CD4-positive, alpha-beta T cell treated with Interleukin-4 for 4 hours (primary cell): ENCODE measurements at regions not wholly inside any gene's neighbourhood (a gene's known extent, or its start where the extent isn't known, plus 50 kb on each side); places are given as distances from the start of the nearest gene placed in this dataset.

Source experiments
- DNase-seq: peaks from one replicate; pipeline ENCODE4 v3.0.0-alpha.2; 2020

GRCh38 chr2:224325941-224326340 lies 76.0 kb downstream of the FAM124B start:
- DNase-seq, result no peak

DNA sequence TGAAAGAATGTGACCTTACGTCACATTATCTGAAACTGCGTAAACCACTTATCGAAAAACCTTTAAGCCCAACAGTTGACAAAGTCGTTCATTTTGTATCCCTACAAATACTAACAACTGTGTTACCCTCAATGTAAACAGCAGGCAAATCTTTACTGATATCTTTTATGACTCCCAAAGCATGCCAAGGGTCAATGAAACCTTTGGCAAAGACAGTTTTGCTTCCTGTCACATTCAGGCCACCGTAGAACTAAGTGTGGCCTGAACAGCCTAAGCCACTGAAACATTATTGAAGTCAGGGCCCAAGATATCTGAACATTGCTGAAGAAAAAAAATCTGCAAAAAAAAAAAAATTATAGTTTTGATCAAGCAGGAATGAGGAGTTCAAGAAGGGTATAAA lies 77.3 kb downstream of the FAM124B start:
- no peak for DNase-seq

- no peak for DNase-seq
Observed at GRCh38 chr2:224320660-224321059, 81.2 kb downstream of the FAM124B start.

- DNase-seq, result no peak
Observed at GRCh38 chr2:224319750-224320149, 82.2 kb downstream of the FAM124B start.

GRCh38 chr2:224312741-224313140 lies 89.2 kb downstream of the FAM124B start:
- no peak for DNase-seq

DNA sequence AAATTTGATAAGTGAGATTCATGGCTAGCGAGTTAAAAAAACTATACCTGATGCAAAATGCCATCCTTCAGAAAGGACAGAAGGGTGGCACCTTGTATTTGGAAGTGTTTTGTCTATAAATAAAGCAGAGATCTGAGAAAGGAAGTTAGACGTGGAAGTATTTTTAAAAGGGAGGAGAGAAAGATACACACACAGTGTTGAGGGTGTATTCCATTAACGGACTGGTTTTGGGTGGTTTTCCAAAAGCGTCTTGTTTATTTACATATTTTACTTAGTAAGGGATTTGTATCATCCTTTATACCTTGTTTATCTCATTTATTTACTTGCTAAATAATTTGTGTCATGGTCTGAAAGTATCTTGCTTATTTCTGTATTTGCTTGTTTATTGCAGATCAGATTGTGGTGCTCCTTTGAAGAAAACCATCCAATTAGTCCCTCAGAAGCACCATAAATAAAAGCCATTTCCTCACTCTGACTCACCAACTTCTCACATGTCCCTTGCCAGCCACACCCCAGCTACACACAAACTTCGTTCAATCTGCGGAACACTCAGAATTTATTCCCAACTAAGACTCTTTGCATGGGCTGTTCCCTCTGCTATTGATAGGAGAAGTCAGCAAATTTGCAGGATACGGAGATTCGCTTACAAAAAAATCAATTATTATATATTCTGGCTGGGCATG lies 90.8 kb downstream of the FAM124B start:
- DNase-seq, result no peak

DNA sequence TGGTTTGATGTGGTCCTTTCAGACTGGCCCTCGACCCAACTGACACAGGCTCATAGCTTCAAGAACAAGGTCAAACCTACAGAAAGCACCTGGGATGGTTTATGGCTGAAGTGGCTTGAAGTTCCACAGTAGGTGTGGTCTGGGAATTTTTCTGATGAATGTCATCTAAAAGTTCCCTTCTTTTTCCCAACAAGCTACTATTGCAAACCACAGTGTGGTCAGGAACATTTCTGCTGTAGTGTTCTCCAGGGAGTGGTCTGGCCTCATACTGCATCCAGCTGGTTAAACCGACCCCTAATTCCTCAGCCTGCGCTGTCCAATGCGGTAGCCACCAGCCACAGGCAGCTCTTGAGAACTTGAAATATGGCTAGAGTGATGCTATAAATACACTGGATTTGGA lies 92.7 kb downstream of the FAM124B start:
- DNase-seq, result no peak

DNA sequence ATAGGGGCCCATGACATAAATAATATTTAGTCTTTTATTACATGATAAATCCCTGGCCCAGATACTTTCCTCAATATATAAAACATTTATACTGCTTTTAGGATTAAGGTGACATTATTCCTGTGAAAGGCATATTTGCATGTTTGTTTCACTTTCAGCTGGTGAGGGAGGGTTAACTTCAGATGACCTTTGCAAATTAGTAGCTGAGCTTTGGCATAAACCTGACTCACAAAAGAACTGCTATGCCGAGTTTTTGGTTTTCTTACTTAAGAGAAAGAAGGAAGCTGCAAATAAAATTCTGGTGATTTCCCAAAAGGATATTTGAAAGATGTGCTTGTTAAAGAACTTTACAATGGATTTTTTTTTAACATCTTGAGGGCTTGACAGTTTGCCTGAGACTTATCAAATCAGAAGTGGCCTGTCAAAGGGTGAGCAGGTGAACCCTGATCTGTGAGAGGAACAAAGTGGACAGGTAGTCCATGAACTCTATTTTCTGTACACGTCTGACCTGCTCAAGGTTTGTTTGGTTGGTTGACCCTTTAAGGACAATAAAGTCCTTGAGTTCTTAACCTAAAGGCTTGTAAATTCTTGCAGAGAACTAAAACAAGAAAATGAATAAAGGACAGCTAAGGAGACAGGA lies 93.5 kb downstream of the FAM124B start:
- no peak for DNase-seq

GRCh38 chr2:224302952-224303351 lies 99.0 kb downstream of the FAM124B start:
- no peak for DNase-seq

DNA sequence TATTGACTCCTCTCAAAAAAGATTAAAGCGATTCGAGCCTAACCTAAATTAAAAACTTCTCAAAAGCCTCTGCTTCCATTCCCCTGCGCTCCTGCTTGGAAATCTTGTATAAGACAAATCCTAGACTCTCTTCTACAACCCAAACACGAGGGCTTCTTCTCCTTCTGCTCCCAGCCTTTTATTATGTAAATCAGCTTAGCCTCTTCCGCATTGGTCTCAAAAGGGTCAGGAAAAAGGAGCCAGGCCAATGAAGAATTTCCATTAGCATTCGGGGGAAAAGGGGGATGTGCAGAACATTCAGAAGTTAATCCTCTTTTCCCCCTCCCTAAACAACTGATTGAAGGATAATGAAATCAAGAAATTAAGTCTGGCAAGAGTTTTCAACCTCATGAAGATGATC lies 107.9 kb downstream of the FAM124B start:
- DNase-seq, result no peak

GRCh38 chr2:224287531-224287930 lies 114.4 kb downstream of the FAM124B start:
- no peak for DNase-seq

- no peak for DNase-seq
Observed at GRCh38 chr2:224286923-224287322, 115.0 kb downstream of the FAM124B start.

GRCh38 chr2:224284134-224284946 lies 117.6 kb downstream of the FAM124B start:
- peak; percentile 44 for DNase-seq

GRCh38 chr2:224283466-224283965 lies 118.4 kb downstream of the FAM124B start:
- DNase-seq, result no peak

GRCh38 chr2:224281374-224281773 lies 120.5 kb downstream of the FAM124B start:
- DNase-seq, result no peak

DNA sequence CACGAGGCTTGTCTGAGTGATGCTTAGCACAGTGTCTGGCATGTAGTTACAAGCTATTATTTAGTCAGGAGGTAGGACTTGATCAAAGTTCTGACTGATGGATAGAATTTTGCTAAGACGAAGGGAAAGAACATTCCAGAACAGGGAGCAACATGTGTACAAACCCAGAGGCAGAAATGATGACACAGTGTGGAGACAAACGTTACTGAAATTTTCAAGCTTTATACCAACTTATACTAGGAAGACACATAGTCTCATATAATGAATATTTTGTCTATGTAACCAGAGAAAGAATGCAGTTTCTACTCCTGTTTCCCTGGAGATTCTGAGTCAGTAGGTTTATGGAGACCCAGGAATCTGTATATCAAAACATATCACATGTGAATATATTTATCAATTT lies 123.4 kb downstream of the FAM124B start:
- DNase-seq, result no peak

GRCh38 chr2:224276251-224276650 lies 125.7 kb downstream of the FAM124B start:
- DNase-seq, result no peak

GRCh38 chr2:224272237-224272910 lies 129.5 kb downstream of the FAM124B start:
- DNase-seq, result no peak

DNA sequence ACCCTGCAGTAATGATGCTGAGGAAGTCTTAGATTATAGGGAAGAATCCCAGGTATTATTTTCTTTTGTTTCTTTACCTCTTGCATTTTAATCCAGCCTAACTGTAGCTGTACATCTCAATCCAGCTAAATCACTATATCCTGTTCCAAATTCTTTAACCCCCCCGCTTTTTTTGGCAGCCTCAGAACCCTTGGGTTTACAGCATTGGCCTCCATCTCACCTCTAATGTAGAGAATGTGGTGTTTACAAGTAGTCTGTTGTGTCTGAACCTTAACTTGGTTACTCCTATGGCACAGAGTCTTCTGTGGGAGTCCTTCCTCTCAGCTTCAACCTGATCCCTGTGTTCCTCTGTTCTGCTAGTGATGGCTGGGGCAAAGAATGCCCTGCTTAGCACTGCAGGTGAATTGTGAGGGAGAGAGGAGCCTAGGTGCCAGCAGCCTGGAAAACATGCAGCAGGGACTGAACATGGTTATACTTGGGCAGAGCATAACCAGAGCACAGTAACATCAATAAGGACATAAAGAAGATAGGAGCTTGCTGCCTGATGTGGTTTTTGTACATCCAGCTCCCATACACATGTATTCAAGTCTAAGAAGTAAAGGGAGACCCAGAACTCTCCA lies 130.2 kb downstream of the FAM124B start:
- DNase-seq, result no peak

DNA sequence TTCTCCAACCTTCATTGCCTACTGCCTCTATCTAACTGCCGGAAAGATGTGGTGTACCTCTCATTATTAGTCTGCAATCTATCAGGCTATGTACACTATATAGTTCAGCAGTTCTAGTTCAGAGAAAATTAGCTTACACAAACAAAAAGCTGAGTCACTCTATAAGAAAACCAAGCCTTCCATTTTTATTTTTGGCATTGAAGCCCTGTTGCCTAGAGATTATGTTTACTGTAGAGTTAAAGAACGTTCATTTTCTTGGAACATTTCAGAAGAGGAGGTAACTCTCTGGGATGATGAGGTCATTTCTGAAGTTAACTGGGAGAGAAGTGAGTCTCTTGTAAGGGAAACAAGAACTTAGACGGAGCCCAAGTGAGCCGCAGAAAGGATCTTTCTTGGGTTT lies 133.5 kb downstream of the FAM124B start:
- DNase-seq, result no peak

GRCh38 chr2:224264259-224264658 lies 137.6 kb downstream of the FAM124B start:
- DNase-seq, result no peak

- no peak for DNase-seq
Observed at GRCh38 chr2:224263571-224264043, 138.3 kb downstream of the FAM124B start.

- no peak for DNase-seq
Observed at GRCh38 chr2:224261326-224261725, 140.6 kb downstream of the FAM124B start.
